ENCODE measurements at regions not wholly inside any gene's neighbourhood (a gene's known extent, or its start where the extent isn't known, plus 50 kb on each side); places are given as distances from the start of the nearest gene placed in this dataset.

GRCh38 chr7:89776980-89777379 is 377.3 kb upstream of the STEAP1 start:
- Mint-ChIP-seq H3K4me3 (no peak overlapping the region), H3K9me3 (peaks cover 4% of the 10 kb centered on the region; the same call in 1 of the 3 replicates), H3K4me1 (no peaks in the 10 kb centered on the region), H3K36me3 (ENCODE audit: low read depth) (no peaks in the 10 kb centered on the region; the same call in 2 of the 3 replicates), H3K27me3 (ENCODE audit: insufficient read depth, low read depth, poor library complexity) (no peaks in the 10 kb centered on the region), H3K27ac (no peak overlapping the region)
- Histone ChIP-seq H3K36me3 (ENCODE audit: insufficient read depth) (no peaks in the 10 kb centered on the region), H3K4me2 (no peak overlapping the region), H3K4me1 (ENCODE audit: insufficient read depth) (no peaks in the 10 kb centered on the region), H3K79me2 (replicated peaks; ENCODE audit: insufficient read depth) (no peaks in the 10 kb centered on the region), H3K9me2 (ENCODE audit: insufficient read depth) (no peaks in the 10 kb centered on the region), H3K27me3 (ENCODE audit: insufficient read depth) (no peaks in the 10 kb centered on the region), H3K4me3 (no peak overlapping the region), H4K20me1 (replicated peaks; ENCODE audit: insufficient read depth) (no peaks in the 10 kb centered on the region), H3F3A (replicated peaks; ENCODE audit: low read depth) (no peaks in the 10 kb centered on the region), H2AFZ (no peak overlapping the region), H3K27ac (ENCODE audit: low read depth) (no peak overlapping the region)
- DNase-seq (ENCODE audit: low spot score) = no peak
- TF ChIP-seq REST (IDR thresholded peaks at IDR 0.05; ENCODE audit: unreplicated experiment) (no peak), POLR2AphosphoS5 (IDR thresholded peaks at IDR 0.05; ENCODE audit: low read depth) (no peak), NANOG (IDR thresholded peaks at IDR 0.05; ENCODE audit: borderline replicate concordance) (no peak), ZNF462 (CRISPR knock-in tag; IDR thresholded peaks at IDR 0.05) (no peak), ETS1 (IDR thresholded peaks at IDR 0.05) (no peak), STAT1 (IDR thresholded peaks at IDR 0.05; ENCODE audit: unreplicated experiment) (no peak), JUNB (IDR thresholded peaks at IDR 0.05; ENCODE audit: unreplicated experiment) (no peak), CTCF (conservative IDR thresholded peaks at IDR 0.05; ENCODE audit: low read depth in 2 of 2) (no peak), EZH2 (IDR thresholded peaks at IDR 0.05; ENCODE audit: low read depth, unreplicated experiment) (no peak), CREB1 (CRISPR knock-in tag; IDR thresholded peaks at IDR 0.05; ENCODE audit: low read depth) (no peak), EZH2phosphoT487 (IDR thresholded peaks at IDR 0.05; ENCODE audit: unreplicated experiment) (no peak), ZNF331 (CRISPR knock-in tag; IDR thresholded peaks at IDR 0.05; ENCODE audit: low read depth) (no peak), ZNF114 (CRISPR knock-in tag; IDR thresholded peaks at IDR 0.05) (no peak)
- no peak for ATAC-seq
